ENCODE measurements at regions not wholly inside any gene's neighbourhood (a gene's known extent, or its start where the extent isn't known, plus 50 kb on each side); places are given as distances from the start of the nearest gene placed in this dataset.

- H3K27ac ChIP-seq (ENCODE audit: insufficient read depth, low read length, poor library complexity, severe bottlenecking) = no peak overlapping the region
- H3K4me1 ChIP-seq (ENCODE audit: control insufficient read depth, insufficient read depth, low read length, poor library complexity, severe bottlenecking) = no peaks in the 10 kb centered on the region
- no peaks in the 10 kb centered on the region for H3K36me3 ChIP-seq (ENCODE audit: control insufficient read depth, insufficient read depth, low read length)
- no peak overlapping the region for H3K4me3 ChIP-seq (ENCODE audit: insufficient read depth, low read depth, low read length, poor library complexity, severe bottlenecking)
- no peak for DNase-seq
- H3K9me3 ChIP-seq (ENCODE audit: control insufficient read depth, low read length) = no peaks in the 10 kb centered on the region
- H3K27me3 ChIP-seq (replicated peaks; ENCODE audit: control insufficient read depth, insufficient read depth, low read length, poor library complexity, severe bottlenecking) = no peaks in the 10 kb centered on the region
These were observed 319.8 kb upstream of the RRP15 start for GRCh38 chr1:217965156-217965786.

- H3K4me3 ChIP-seq (ENCODE audit: insufficient read depth, low read depth, low read length, poor library complexity, severe bottlenecking) = no peak overlapping the region
- H3K36me3 ChIP-seq (ENCODE audit: control insufficient read depth, insufficient read depth, low read length) = no peaks in the 10 kb centered on the region
- H3K27me3 ChIP-seq (replicated peaks; ENCODE audit: control insufficient read depth, insufficient read depth, low read length, poor library complexity, severe bottlenecking) = no peaks in the 10 kb centered on the region
- DNase-seq = no peak
- H3K9me3 ChIP-seq (ENCODE audit: control insufficient read depth, low read length) = no peaks in the 10 kb centered on the region
- H3K4me1 ChIP-seq (ENCODE audit: control insufficient read depth, insufficient read depth, low read length, poor library complexity, severe bottlenecking) = no peaks in the 10 kb centered on the region
- H3K27ac ChIP-seq (ENCODE audit: insufficient read depth, low read length, poor library complexity, severe bottlenecking) = no peak overlapping the region
These were observed 317.0 kb upstream of the RRP15 start for GRCh38 chr1:217968085-217968484.

DNA sequence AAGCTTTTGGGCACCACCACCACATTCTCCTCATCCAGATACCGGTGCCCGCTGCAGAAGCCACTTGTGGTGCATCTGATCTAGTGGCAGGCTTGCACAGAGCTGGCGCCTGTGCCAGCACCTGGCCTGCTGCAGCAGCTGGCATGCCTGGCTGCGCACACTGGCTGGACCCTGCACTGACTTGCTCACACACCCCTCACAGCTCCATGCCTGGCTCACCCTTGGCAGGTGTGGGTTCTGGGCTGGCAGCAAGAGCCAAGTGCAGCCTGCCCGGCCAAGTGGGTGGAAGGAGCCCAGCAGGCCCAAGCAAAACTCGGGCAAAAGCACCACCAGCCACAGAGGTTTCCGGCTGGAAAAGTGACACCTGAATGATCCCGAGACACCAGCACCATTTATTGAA is 315.7 kb upstream of the RRP15 start:
- no peak for DNase-seq
- Histone ChIP-seq H3K4me3 (ENCODE audit: insufficient read depth, low read depth, low read length, poor library complexity, severe bottlenecking) (no peak overlapping the region), H3K36me3 (ENCODE audit: control insufficient read depth, insufficient read depth, low read length) (no peaks in the 10 kb centered on the region), H3K9me3 (ENCODE audit: control insufficient read depth, low read length) (no peaks in the 10 kb centered on the region), H3K4me1 (ENCODE audit: control insufficient read depth, insufficient read depth, low read length, poor library complexity, severe bottlenecking) (no peaks in the 10 kb centered on the region), H3K27me3 (replicated peaks; ENCODE audit: control insufficient read depth, insufficient read depth, low read length, poor library complexity, severe bottlenecking) (no peaks in the 10 kb centered on the region), H3K27ac (ENCODE audit: insufficient read depth, low read length, poor library complexity, severe bottlenecking) (no peak overlapping the region)

- no peaks in the 10 kb centered on the region for H3K4me1 ChIP-seq (ENCODE audit: control insufficient read depth, insufficient read depth, low read length, poor library complexity, severe bottlenecking)
- H3K36me3 ChIP-seq (ENCODE audit: control insufficient read depth, insufficient read depth, low read length) = no peaks in the 10 kb centered on the region
- no peak overlapping the region for H3K27ac ChIP-seq (ENCODE audit: insufficient read depth, low read length, poor library complexity, severe bottlenecking)
- H3K27me3 ChIP-seq (replicated peaks; ENCODE audit: control insufficient read depth, insufficient read depth, low read length, poor library complexity, severe bottlenecking) = no peaks in the 10 kb centered on the region
- H3K9me3 ChIP-seq (ENCODE audit: control insufficient read depth, low read length) = no peaks in the 10 kb centered on the region
- H3K4me3 ChIP-seq (ENCODE audit: insufficient read depth, low read depth, low read length, poor library complexity, severe bottlenecking) = no peak overlapping the region
- DNase-seq = no peak
These were observed 307.1 kb upstream of the RRP15 start for GRCh38 chr1:217977943-217978342.

DNA sequence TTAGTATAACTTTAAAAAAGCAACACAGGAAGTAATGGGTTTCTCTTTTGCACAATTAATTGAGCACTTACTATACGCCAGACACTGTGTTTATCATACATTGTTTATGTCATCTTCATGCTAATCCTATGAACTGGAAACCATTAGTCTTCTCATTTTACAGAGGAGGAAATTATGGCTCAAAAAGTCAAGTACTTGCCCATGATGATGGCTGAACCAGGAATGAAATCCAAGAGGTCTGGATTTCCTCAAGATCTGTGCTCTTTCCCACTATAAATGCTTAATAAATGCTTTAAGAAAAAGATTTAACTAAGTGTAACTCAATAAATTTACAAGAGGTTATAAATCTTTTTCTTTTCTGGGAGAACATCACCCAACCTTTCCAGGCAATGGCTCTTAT is 303.7 kb upstream of the RRP15 start:
- no peak for DNase-seq
- H3K36me3 ChIP-seq (ENCODE audit: control insufficient read depth, insufficient read depth, low read length) = no peaks in the 10 kb centered on the region
- H3K9me3 ChIP-seq (ENCODE audit: control insufficient read depth, low read length) = no peaks in the 10 kb centered on the region
- no peak overlapping the region for H3K27ac ChIP-seq (ENCODE audit: insufficient read depth, low read length, poor library complexity, severe bottlenecking)
- H3K27me3 ChIP-seq (replicated peaks; ENCODE audit: control insufficient read depth, insufficient read depth, low read length, poor library complexity, severe bottlenecking) = no peaks in the 10 kb centered on the region
- H3K4me3 ChIP-seq (ENCODE audit: insufficient read depth, low read depth, low read length, poor library complexity, severe bottlenecking) = no peak overlapping the region
- no peaks in the 10 kb centered on the region for H3K4me1 ChIP-seq (ENCODE audit: control insufficient read depth, insufficient read depth, low read length, poor library complexity, severe bottlenecking)

- H3K9me3 ChIP-seq (ENCODE audit: control insufficient read depth, low read length) = no peaks in the 10 kb centered on the region
- H3K27me3 ChIP-seq (replicated peaks; ENCODE audit: control insufficient read depth, insufficient read depth, low read length, poor library complexity, severe bottlenecking) = no peaks in the 10 kb centered on the region
- DNase-seq = no peak
- no peaks in the 10 kb centered on the region for H3K36me3 ChIP-seq (ENCODE audit: control insufficient read depth, insufficient read depth, low read length)
- H3K4me1 ChIP-seq (ENCODE audit: control insufficient read depth, insufficient read depth, low read length, poor library complexity, severe bottlenecking) = no peaks in the 10 kb centered on the region
- no peak overlapping the region for H3K4me3 ChIP-seq (ENCODE audit: insufficient read depth, low read depth, low read length, poor library complexity, severe bottlenecking)
- H3K27ac ChIP-seq (ENCODE audit: insufficient read depth, low read length, poor library complexity, severe bottlenecking) = no peak overlapping the region
These were observed 302.6 kb upstream of the RRP15 start for GRCh38 chr1:217982331-217983050.

DNA sequence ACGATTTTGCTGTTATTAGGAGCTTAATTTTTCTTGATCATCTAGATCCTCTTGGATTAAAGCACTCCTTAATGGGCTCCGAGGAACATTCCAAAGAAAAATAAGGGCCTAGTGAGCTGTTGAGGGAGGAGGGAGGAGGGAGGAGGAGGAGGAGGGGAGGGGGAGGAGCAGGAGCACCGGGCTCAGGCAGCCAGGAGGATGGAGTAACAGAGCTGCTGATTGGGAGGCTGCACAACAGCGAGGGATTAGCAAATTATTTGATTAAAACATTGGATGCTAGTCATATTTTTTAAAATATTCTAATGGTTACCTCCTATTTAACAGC is 302.1 kb upstream of the RRP15 start:
- H3K27me3 ChIP-seq (replicated peaks; ENCODE audit: control insufficient read depth, insufficient read depth, low read length, poor library complexity, severe bottlenecking) = no peaks in the 10 kb centered on the region
- H3K4me1 ChIP-seq (ENCODE audit: control insufficient read depth, insufficient read depth, low read length, poor library complexity, severe bottlenecking) = no peaks in the 10 kb centered on the region
- no peak overlapping the region for H3K4me3 ChIP-seq (ENCODE audit: insufficient read depth, low read depth, low read length, poor library complexity, severe bottlenecking)
- DNase-seq = no peak
- no peaks in the 10 kb centered on the region for H3K36me3 ChIP-seq (ENCODE audit: control insufficient read depth, insufficient read depth, low read length)
- no peak overlapping the region for H3K27ac ChIP-seq (ENCODE audit: insufficient read depth, low read length, poor library complexity, severe bottlenecking)
- no peaks in the 10 kb centered on the region for H3K9me3 ChIP-seq (ENCODE audit: control insufficient read depth, low read length)

DNA sequence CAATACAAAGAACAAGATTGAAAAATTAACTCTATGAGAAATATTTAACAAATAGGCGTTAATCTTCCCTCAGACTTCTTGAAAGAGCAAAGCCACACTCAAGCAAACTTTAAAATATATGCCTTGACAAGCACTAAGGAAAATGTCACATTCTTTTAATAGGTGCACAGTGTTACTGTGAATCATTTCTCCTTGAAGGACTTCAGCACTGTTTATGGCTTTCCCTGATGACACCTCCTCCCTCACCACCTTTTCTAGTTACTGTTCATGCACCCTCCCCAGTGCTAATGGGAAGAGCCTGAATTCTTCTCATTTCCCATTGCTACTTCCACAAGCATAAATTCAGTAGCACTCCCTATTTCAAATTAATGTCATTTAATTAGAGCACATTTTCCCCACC is 299.5 kb upstream of the RRP15 start:
- Histone ChIP-seq H3K36me3 (ENCODE audit: control insufficient read depth, insufficient read depth, low read length) (no peaks in the 10 kb centered on the region), H3K9me3 (ENCODE audit: control insufficient read depth, low read length) (no peaks in the 10 kb centered on the region), H3K4me1 (ENCODE audit: control insufficient read depth, insufficient read depth, low read length, poor library complexity, severe bottlenecking) (no peaks in the 10 kb centered on the region), H3K27ac (ENCODE audit: insufficient read depth, low read length, poor library complexity, severe bottlenecking) (no peak overlapping the region), H3K4me3 (ENCODE audit: insufficient read depth, low read depth, low read length, poor library complexity, severe bottlenecking) (no peak overlapping the region), H3K27me3 (replicated peaks; ENCODE audit: control insufficient read depth, insufficient read depth, low read length, poor library complexity, severe bottlenecking) (no peaks in the 10 kb centered on the region)
- no peak for DNase-seq

DNA sequence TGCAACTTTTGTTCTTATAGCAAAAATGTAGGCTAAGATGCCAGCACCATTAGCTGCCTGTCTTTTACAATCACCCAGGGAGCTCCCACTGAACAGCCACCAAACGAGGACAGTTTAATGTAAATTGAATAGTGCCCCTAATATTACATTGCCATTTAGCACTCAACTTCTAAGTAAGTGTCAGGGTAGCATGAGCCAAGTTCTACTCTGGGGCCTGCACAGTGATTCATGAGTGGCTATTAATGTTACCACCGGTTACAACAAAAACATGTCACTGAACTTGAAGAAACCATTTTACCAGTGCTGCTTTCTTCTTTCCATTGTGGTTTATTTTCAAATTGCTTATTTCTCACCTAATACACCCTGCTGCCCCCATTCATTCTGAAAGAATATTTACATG is 295.6 kb upstream of the RRP15 start:
- Histone ChIP-seq H3K27me3 (replicated peaks; ENCODE audit: control insufficient read depth, insufficient read depth, low read length, poor library complexity, severe bottlenecking) (no peaks in the 10 kb centered on the region), H3K9me3 (ENCODE audit: control insufficient read depth, low read length) (no peaks in the 10 kb centered on the region), H3K4me3 (ENCODE audit: insufficient read depth, low read depth, low read length, poor library complexity, severe bottlenecking) (no peak overlapping the region), H3K4me1 (ENCODE audit: control insufficient read depth, insufficient read depth, low read length, poor library complexity, severe bottlenecking) (no peaks in the 10 kb centered on the region), H3K27ac (ENCODE audit: insufficient read depth, low read length, poor library complexity, severe bottlenecking) (no peak overlapping the region), H3K36me3 (ENCODE audit: control insufficient read depth, insufficient read depth, low read length) (no peaks in the 10 kb centered on the region)
- DNase-seq = no peak

- H3K4me3 ChIP-seq (ENCODE audit: insufficient read depth, low read depth, low read length, poor library complexity, severe bottlenecking) = no peak overlapping the region
- H3K27ac ChIP-seq (ENCODE audit: insufficient read depth, low read length, poor library complexity, severe bottlenecking) = no peak overlapping the region
- H3K9me3 ChIP-seq (ENCODE audit: control insufficient read depth, low read length) = no peaks in the 10 kb centered on the region
- no peaks in the 10 kb centered on the region for H3K36me3 ChIP-seq (ENCODE audit: control insufficient read depth, insufficient read depth, low read length)
- DNase-seq = no peak
- H3K4me1 ChIP-seq (ENCODE audit: control insufficient read depth, insufficient read depth, low read length, poor library complexity, severe bottlenecking) = no peaks in the 10 kb centered on the region
- no peaks in the 10 kb centered on the region for H3K27me3 ChIP-seq (replicated peaks; ENCODE audit: control insufficient read depth, insufficient read depth, low read length, poor library complexity, severe bottlenecking)
These were observed 291.7 kb upstream of the RRP15 start for GRCh38 chr1:217993439-217993838.

Data from effector memory CD4-positive, alpha-beta T cell (primary cell).